Peyer's patch (tissue), 4 donors: ENCODE measurements at regions not wholly inside any gene's neighbourhood (a gene's known extent, or its start where the extent isn't known, plus 50 kb on each side); places are given as distances from the start of the nearest gene placed in this dataset.

Experiments
- DNase-seq, 3 donors: peaks; one replicate each; pipeline ENCODE4 v3.0.0-alpha.2; 2017 to 2019
- H3K27ac ChIP-seq, 4 donors: fragments of 200-600 bp; sonication (generic); one replicate each; pipeline ENCODE4 v1.5.1; 2016 to 2019
- H3K27me3 ChIP-seq, 2 donors: fragments of 200-600 bp; sonication (generic); one replicate each; pipeline ENCODE4 v1.5.1; 2019
- H3K36me3 ChIP-seq, 3 donors: fragments of 200-600 bp; sonication (generic); one replicate each; pipeline ENCODE4 v1.5.1; 2016 to 2019
- H3K4me1 ChIP-seq, 4 donors: fragments of 200-600 bp; sonication (generic); one replicate each; pipeline ENCODE4 v1.5.1; 2016 to 2019
- H3K4me3 ChIP-seq, 4 donors: fragments of 200-600 bp; sonication (generic); 1 replicate in 3 of 4; 2 replicates in 1 of 4; pipeline ENCODE4 v1.5.1; 2016 to 2019; ENCODE audit warnings: mild to moderate bottlenecking in 1 of 4
- H3K9me3 ChIP-seq, 4 donors: fragments of 200-600 bp; sonication (generic); one replicate each; pipeline ENCODE4 v1.5.1; 2016 to 2019; ENCODE audit warnings: mild to moderate bottlenecking in 1 of 4
- POLR2A ChIP-seq, 2 donors: fragments of 450-650 bp; IDR thresholded peaks; one replicate each; pipeline ENCODE4 v1.5.1; 2017; ENCODE audit warnings: antibody characterized with exemption in 2 of 2, mild to moderate bottlenecking in 2 of 2, moderate library complexity in 2 of 2
- TF ChIP-seq, protein P1 (sequence below), 6 experiments: fragments of 450-650 bp in 4 of 6; fragments of 200-600 bp in 2 of 6; sonication (generic) in 1 of 6; IDR thresholded peaks; one replicate each; pipeline ENCODE4 v1.5.1; 2017 to 2019; ENCODE audit warnings: antibody characterized with exemption in 6 of 6, mild to moderate bottlenecking in 3 of 6, moderate library complexity in 1 of 6

DNA sequence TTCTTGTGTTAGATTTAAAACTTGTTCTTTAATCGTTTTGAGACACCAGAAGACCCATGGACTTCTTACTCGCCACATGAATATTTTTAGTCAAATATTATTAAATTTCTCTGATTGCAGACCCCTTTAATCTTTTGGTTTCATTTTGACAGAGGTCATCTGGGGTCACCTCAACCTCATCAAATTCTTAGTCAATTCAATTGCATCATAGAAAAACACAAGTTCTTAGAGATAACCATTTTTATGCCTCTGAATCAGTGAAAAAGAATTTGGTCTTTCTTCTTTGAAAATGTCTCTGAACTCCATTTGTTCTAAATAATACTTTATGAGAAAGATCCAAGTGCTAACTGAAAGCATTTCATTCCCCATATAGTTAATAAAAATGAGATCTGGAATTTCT, 55.2 kb upstream of the CBLN4 start:
- Histone ChIP-seq H3K27ac (no peak overlapping the region), H3K9me3 (no peaks in the 10 kb centered on the region), H3K4me1 (no peaks in the 10 kb centered on the region), H3K36me3 (no peaks in the 10 kb centered on the region), H3K27me3 (no peaks in the 10 kb centered on the region), H3K4me3 (no peak overlapping the region)
- no peak for TF ChIP-seq POLR2A (IDR thresholded peaks at IDR 0.05)
- TF ChIP-seq, protein P1, sequence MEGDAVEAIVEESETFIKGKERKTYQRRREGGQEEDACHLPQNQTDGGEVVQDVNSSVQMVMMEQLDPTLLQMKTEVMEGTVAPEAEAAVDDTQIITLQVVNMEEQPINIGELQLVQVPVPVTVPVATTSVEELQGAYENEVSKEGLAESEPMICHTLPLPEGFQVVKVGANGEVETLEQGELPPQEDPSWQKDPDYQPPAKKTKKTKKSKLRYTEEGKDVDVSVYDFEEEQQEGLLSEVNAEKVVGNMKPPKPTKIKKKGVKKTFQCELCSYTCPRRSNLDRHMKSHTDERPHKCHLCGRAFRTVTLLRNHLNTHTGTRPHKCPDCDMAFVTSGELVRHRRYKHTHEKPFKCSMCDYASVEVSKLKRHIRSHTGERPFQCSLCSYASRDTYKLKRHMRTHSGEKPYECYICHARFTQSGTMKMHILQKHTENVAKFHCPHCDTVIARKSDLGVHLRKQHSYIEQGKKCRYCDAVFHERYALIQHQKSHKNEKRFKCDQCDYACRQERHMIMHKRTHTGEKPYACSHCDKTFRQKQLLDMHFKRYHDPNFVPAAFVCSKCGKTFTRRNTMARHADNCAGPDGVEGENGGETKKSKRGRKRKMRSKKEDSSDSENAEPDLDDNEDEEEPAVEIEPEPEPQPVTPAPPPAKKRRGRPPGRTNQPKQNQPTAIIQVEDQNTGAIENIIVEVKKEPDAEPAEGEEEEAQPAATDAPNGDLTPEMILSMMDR (IDR thresholded peaks at IDR 0.05), result no peak
- DNase-seq, result no peak

DNA sequence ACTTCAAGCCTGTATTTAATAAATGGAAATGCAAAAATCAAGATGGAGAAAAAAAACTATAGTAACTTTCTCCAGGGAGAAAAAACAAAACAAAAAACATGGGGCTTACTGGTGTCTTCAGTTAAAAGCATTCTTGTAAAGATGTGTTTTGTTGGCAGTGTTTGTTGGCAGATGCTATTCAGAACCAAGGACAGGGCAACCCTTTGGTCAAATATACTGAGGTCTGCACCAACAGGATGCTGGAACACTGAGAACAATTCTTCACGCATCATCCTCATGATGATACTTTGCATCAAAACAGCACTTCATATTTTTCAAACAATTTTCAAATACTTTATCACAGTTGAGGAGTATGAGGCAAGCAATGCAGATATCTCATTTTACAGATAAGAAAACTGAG, 63.7 kb upstream of the CBLN4 start:
- Histone ChIP-seq H3K9me3 (no peaks in the 10 kb centered on the region), H3K36me3 (no peaks in the 10 kb centered on the region), H3K27me3 (no peaks in the 10 kb centered on the region), H3K4me1 (no peaks in the 10 kb centered on the region), H3K4me3 (no peak overlapping the region), H3K27ac (no peak overlapping the region)
- TF ChIP-seq, protein P1 (IDR thresholded peaks at IDR 0.05), result no peak
- TF ChIP-seq POLR2A (IDR thresholded peaks at IDR 0.05), result no peak
- DNase-seq, result no peak

DNA sequence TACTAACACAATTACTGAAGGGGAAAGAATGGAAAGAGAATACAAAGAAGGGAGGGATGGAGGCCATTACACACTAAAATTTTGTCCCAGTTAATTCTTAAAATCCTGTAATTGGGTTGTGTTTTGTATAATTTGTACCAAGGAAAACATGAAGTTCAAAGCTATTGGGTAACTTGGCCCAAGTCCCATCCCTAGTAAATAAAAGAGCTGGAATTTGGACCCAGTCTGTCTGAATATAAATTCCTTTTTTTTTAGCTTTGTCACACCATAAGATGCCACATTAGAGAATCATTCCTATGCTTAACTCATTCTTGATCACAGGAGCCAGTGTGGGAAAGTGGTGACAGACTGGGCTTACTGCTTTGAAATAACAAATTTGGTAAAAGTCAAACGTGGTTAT, 66.8 kb upstream of the CBLN4 start:
- DNase-seq, result no peak
- TF ChIP-seq, protein P1 (IDR thresholded peaks at IDR 0.05), result no peak
- TF ChIP-seq POLR2A (IDR thresholded peaks at IDR 0.05), result no peak
- H3K4me1 ChIP-seq, result no peaks in the 10 kb centered on the region
- H3K9me3 ChIP-seq, result no peaks in the 10 kb centered on the region
- H3K27me3 ChIP-seq, result no peaks in the 10 kb centered on the region
- H3K36me3 ChIP-seq, result no peaks in the 10 kb centered on the region
- H3K27ac ChIP-seq, result no peak overlapping the region
- H3K4me3 ChIP-seq, result no peak overlapping the region

DNA sequence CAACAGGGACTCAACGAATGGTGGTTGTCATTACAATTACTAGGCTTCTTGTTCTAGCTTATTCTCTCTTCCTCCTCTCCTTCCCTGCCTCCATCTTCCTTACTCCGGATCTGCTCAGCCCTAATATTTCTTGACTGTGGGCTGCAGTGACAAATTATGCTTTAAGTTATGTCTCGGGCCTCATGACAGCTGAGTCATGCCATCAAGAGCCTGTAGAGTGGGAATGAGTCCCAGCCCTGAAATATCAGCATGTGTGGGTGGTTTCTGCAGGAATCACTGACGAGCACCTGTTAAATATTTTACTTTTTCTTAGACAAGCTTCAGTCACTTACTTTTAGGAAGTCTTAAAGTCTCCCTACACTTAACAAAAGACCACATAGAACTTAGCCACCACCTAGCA, 83.1 kb upstream of the CBLN4 start:
- TF ChIP-seq POLR2A (IDR thresholded peaks at IDR 0.05), result no peak
- TF ChIP-seq, protein P1 (IDR thresholded peaks at IDR 0.05), result no peak
- H3K4me1 ChIP-seq, result no peaks in the 10 kb centered on the region

DNA sequence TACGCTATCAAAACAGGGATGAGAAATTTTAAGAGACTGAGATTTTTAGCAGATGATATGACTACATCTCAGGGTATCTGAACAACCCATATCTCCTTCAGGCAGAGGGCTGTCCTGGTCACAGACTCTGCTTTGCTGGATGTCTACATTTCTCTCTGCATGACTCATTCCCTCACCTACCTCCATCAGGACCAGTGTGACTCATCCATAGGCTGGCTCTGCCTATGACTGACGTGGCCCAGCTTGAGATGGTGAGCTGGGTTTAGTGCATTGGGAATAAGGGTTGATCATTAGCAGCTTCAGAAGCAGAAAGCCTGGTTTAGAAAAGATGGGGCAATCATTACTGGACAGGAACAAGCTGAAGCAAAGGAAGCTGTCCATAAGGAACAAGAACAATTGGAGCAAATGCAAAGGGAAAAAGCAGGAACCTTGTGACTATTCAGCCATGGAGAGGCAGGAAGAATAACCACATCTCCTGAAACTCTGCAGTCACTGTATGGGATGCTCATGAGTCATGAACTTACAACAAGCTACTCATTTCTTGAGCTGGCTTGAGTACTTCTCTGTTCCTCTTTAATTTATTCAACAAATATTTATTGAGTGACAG, 86.4 kb upstream of the CBLN4 start:
- no peaks in the 10 kb centered on the region for H3K27me3 ChIP-seq
- no peaks in the 10 kb centered on the region for H3K4me1 ChIP-seq
- no peak overlapping the region for H3K27ac ChIP-seq

More for the DNA sequence above, 83.1 kb upstream of the CBLN4 start:
- no peak for DNase-seq
- H3K9me3 ChIP-seq, result peaks cover 0 to 1% (median 0%) of the 10 kb centered on the region in 4 donors
- H3K27ac ChIP-seq, result no peak overlapping the region
- no peak overlapping the region for H3K4me3 ChIP-seq
- H3K36me3 ChIP-seq, result no peaks in the 10 kb centered on the region
- no peaks in the 10 kb centered on the region for H3K27me3 ChIP-seq

More for the DNA sequence above, 86.4 kb upstream of the CBLN4 start:
- Histone ChIP-seq H3K36me3 (no peaks in the 10 kb centered on the region), H3K9me3 (peaks cover 0 to 7% (median 3%) of the 10 kb centered on the region in 4 donors), H3K4me3 (no peak overlapping the region)
- TF ChIP-seq POLR2A (IDR thresholded peaks at IDR 0.05), result no peak
- TF ChIP-seq, protein P1 (IDR thresholded peaks at IDR 0.05), result no peak
- no peak for DNase-seq
